SH-SY5Y (cell line): ENCODE measurements at regions not wholly inside any gene's neighbourhood (a gene's known extent, or its start where the extent isn't known, plus 50 kb on each side); places are given as distances from the start of the nearest gene placed in this dataset.

ENCODE experiments used
- GATA2 ChIP-seq: IDR thresholded peaks from 2 replicates; pipeline ENCODE4 v1.6.1; 2011; ENCODE audit warnings: mild to moderate bottlenecking, low read depth, low read length
- GATA3 ChIP-seq: IDR thresholded peaks from 2 replicates; pipeline ENCODE4 v1.6.1; 2011; ENCODE audit warnings: low read depth, mild to moderate bottlenecking, low read length, moderate library complexity

DNA sequence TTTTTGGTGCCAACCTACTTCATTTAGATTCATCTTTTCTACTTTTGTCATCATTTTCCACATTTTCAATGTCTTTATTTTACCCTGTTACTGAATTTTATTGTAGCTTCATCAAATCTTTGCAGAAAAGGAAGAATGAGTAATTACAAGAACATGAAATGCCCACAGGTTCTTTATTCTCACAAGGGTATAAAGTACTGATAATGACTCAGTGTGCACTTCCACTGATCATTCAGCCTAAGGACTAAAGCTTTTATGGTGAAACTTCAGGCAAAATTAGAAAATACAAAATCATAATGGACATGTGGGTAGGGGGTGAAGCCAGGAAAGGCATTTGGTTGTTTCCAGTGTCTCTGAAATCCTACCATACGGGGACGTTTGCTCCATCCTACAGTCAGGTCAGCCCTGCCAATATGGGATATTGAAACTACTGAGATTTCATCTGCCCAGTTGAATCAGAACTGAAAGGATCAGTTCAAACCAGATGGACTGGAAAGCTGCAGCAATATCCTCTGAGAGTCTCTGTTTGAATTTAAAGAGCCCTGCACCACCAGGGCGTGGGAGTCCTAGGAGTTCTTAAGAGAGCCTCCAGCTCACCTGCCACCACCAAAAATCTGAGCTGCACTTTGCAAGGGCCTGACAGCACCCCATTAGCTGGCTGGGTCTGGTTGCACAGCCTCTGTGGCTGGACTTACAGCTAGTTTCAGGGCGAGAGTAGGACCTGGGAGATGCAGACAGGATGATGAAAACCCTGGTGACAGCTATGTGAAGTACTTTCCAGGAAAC, 390.4 kb downstream of the CMPK2 start:
- TF ChIP-seq GATA2 (no peak), GATA3 (no peak)
